ACHN (cell line): ENCODE measurements at regions not wholly inside any gene's neighbourhood (a gene's known extent, or its start where the extent isn't known, plus 50 kb on each side); places are given as distances from the start of the nearest gene placed in this dataset.
"Not testable (repeated sequence)": the region's sequence is repeated elsewhere in the genome, so short reads cannot be mapped to it uniquely, and the experiment has no call there.

Experiments
- DNase-seq: peaks from one replicate; pipeline ENCODE4 v3.0.0-alpha.2; 2015
- in situ Hi-C: cut with HindIII; loops from 2 replicates; pipeline ENCODE4 v1.10.0; 2017; ENCODE audit warnings: low sequenced_read_pairs, low pct_ligation_motif_present, low pct_unique_long_range_greater_than_20kb

- in situ Hi-C loops, result no loop called here
Observed at GRCh38 chr4:11097725-11098124, 331.0 kb downstream of the HS3ST1 start.

GRCh38 chr4:11081006-11081405 is 347.7 kb downstream of the HS3ST1 start:
- in situ Hi-C loops, result no loop called here
- DNase-seq, result no peak

More at GRCh38 chr4:11097725-11098124, 331.0 kb downstream of the HS3ST1 start:
- DNase-seq, result no peak

GRCh38 chr4:11079171-11079570 is 349.5 kb downstream of the HS3ST1 start:
- in situ Hi-C loops, result no loop called here
- no peak for DNase-seq

- no peak for DNase-seq
- in situ Hi-C loops, result no loop called here
Observed at GRCh38 chr4:11074581-11075241, 354.0 kb downstream of the HS3ST1 start.

- DNase-seq, result no peak
Observed at GRCh38 chr4:11073621-11074051, 355.1 kb downstream of the HS3ST1 start.

GRCh38 chr4:11072999-11073398 is 355.7 kb downstream of the HS3ST1 start:
- in situ Hi-C loops, result no loop called here
- DNase-seq, result no peak

More at GRCh38 chr4:11073621-11074051, 355.1 kb downstream of the HS3ST1 start:
- in situ Hi-C loops, result no loop called here

- in situ Hi-C loops, result no loop called here
- DNase-seq, result no peak
Observed at GRCh38 chr4:11072463-11072862, 356.2 kb downstream of the HS3ST1 start.

- no peak for DNase-seq
- in situ Hi-C loops, result no loop called here
Observed at GRCh38 chr4:11070813-11071212, 357.9 kb downstream of the HS3ST1 start.

- DNase-seq, result no peak
- in situ Hi-C loops, result no loop called here
Observed at GRCh38 chr4:11069581-11070211, 359.0 kb downstream of the HS3ST1 start.

GRCh38 chr4:11069083-11069482 is 359.6 kb downstream of the HS3ST1 start:
- DNase-seq, result no peak
- in situ Hi-C loops, result no loop called here

- DNase-seq, in situ Hi-C loops: not testable (repeated sequence)
Observed at GRCh38 chr4:11066584-11066983, 362.1 kb downstream of the HS3ST1 start.

- in situ Hi-C loops, DNase-seq: not testable (repeated sequence)
Observed at GRCh38 chr4:11060637-11061036, 368.1 kb downstream of the HS3ST1 start.

- in situ Hi-C loops, DNase-seq: not testable (repeated sequence)
Observed at GRCh38 chr4:11054937-11055336, 370.4 kb upstream of the CLNK start.

GRCh38 chr4:11053601-11054220 is 369.1 kb upstream of the CLNK start:
- in situ Hi-C loops, result no loop called here

GRCh38 chr4:11051181-11051580 is 366.6 kb upstream of the CLNK start:
- DNase-seq, result no peak
- in situ Hi-C loops, result no loop called here

More at GRCh38 chr4:11053601-11054220, 369.1 kb upstream of the CLNK start:
- no peak for DNase-seq

GRCh38 chr4:11050766-11051165 is 366.2 kb upstream of the CLNK start:
- in situ Hi-C loops, result no loop called here
- DNase-seq, result no peak

GRCh38 chr4:11049001-11049400 is 364.4 kb upstream of the CLNK start:
- in situ Hi-C loops, result no loop called here
- DNase-seq, result no peak

- in situ Hi-C loops, result no loop called here
- no peak for DNase-seq
Observed at GRCh38 chr4:11042760-11043159, 358.2 kb upstream of the CLNK start.

- DNase-seq, result no peak
- in situ Hi-C loops, result no loop called here
Observed at GRCh38 chr4:11039634-11040131, 355.1 kb upstream of the CLNK start.
